Adrenal gland (tissue), 5 donors: ENCODE measurements at regions not wholly inside any gene's neighbourhood (a gene's known extent, or its start where the extent isn't known, plus 50 kb on each side); places are given as distances from the start of the nearest gene placed in this dataset.

Source experiments
- POLR2A ChIP-seq, 2 donors: fragments of 450-650 bp; IDR thresholded peaks; one replicate each; pipeline ENCODE4 v1.6.1; 2017; ENCODE audit warnings: antibody characterized with exemption in 2 of 2, mild to moderate bottlenecking in 2 of 2, moderate library complexity in 1 of 2
- TF ChIP-seq, protein P1 (sequence below), 6 experiments: fragments of 450-650 bp in 4 of 6; fragments of 200-600 bp in 2 of 6; sonication (generic) in 1 of 6; IDR thresholded peaks; 1 replicate in 5 of 6; 2 replicates in 1 of 6; pipeline versions ENCODE4 v1.5.1 to v1.8.0; 2016 to 2021; ENCODE audit warnings: antibody characterized with exemption in 6 of 6, mild to moderate bottlenecking in 2 of 6, moderate library complexity in 1 of 6
- donor health status: DM: no; HTN: no; CAD: no.

DNA sequence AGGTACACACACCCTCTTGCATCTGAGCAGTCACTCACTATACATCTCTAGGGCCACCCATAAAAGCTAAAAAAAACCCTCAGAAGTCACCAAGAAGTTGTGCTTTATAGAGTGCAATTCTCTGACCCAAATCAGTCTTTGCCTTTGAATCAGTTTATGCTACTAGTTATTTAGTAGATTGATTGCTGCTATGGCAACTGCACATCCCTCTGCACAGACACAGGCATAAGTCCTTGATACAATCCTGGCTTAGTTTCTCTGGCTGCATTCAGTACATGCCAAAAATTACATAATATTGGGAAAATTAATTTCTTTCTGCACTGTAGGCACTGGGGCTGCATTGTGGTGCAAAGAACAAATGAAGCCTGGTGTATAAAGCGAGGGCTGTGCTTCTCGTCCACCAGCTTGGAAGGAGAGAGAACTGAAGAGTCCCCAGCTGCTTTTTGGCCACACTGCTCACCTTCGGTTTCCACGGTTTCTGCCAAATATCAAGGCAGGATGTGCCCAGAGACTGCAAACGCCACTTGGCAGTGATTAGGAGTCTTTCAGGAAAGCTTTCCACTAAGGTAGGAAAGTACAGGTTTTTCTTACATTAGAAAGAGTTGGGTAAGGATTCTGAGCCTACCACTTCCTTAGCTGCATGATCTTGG is 258.4 kb downstream of the ELAVL2 start:
- TF ChIP-seq, protein P1, sequence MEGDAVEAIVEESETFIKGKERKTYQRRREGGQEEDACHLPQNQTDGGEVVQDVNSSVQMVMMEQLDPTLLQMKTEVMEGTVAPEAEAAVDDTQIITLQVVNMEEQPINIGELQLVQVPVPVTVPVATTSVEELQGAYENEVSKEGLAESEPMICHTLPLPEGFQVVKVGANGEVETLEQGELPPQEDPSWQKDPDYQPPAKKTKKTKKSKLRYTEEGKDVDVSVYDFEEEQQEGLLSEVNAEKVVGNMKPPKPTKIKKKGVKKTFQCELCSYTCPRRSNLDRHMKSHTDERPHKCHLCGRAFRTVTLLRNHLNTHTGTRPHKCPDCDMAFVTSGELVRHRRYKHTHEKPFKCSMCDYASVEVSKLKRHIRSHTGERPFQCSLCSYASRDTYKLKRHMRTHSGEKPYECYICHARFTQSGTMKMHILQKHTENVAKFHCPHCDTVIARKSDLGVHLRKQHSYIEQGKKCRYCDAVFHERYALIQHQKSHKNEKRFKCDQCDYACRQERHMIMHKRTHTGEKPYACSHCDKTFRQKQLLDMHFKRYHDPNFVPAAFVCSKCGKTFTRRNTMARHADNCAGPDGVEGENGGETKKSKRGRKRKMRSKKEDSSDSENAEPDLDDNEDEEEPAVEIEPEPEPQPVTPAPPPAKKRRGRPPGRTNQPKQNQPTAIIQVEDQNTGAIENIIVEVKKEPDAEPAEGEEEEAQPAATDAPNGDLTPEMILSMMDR (IDR thresholded peaks at IDR 0.05): no peak
- no peak for TF ChIP-seq POLR2A (IDR thresholded peaks at IDR 0.05)
